PC-9 (cell line): ENCODE measurements at regions not wholly inside any gene's neighbourhood (a gene's known extent, or its start where the extent isn't known, plus 50 kb on each side); places are given as distances from the start of the nearest gene placed in this dataset.

Experiments used
- BruUV-seq: library from RNA; stranded (reverse); fragments of 400-500 nt; replicated peaks from 2 replicates; lab custom pipeline; 2021; lab: Mats Ljungman, UMichigan
- CTCF ChIA-PET: fragments of 300-600 bp; sonication (Branson Sonifier 250); formaldehyde crosslinking; loops from one replicate; lab custom pipeline; 2022; ENCODE audit warnings: antibody characterized with exemption; lab: Charles Lee
- POLR2A ChIA-PET: fragments of 300-600 bp; sonication (Branson Sonifier 250); formaldehyde crosslinking; loops from one replicate; lab custom pipeline; 2022; ENCODE audit warnings: antibody characterized with exemption; ENCODE audit not compliant: unreplicated experiment; lab: Charles Lee
- DNase-seq, 2 experiments: peaks; one replicate each; pipeline versions ENCODE4 v3.0.0 to v3.0.0-alpha.2; 2015 to 2022; ENCODE audit warnings: mixed read lengths in 1 of 2
- H2AFZ ChIP-seq: fragments of 200-600 bp; sonication (generic); 2 replicates; pipeline ENCODE4 v1.8.1; 2017; ENCODE audit warnings: antibody characterized with exemption
- H3F3A ChIP-seq: fragments of 200-600 bp; sonication (generic); 2 replicates; pipeline ENCODE4 v1.8.1; 2017; ENCODE audit warnings: antibody characterized with exemption, mild to moderate bottlenecking, low read depth; ENCODE audit not compliant: insufficient read depth
- H3K27ac ChIP-seq: fragments of 200-600 bp; sonication (generic); 2 replicates; pipeline ENCODE4 v1.6.1; 2016; ENCODE audit warnings: mixed run types
- H3K27me3 ChIP-seq: fragments of 200-600 bp; sonication (generic); 2 replicates; pipeline ENCODE4 v1.6.1; 2016; ENCODE audit warnings: low read depth, mixed run types; ENCODE audit not compliant: insufficient read depth
- H3K36me3 ChIP-seq: fragments of 200-600 bp; sonication (generic); 2 replicates; pipeline ENCODE4 v1.6.1; 2016; ENCODE audit warnings: low read depth, mixed run types
- H3K4me1 ChIP-seq: fragments of 200-600 bp; sonication (generic); replicated peaks from 2 replicates; pipeline ENCODE4 v1.6.1; 2016; ENCODE audit warnings: mixed run types; ENCODE audit not compliant: insufficient read depth
- H3K4me2 ChIP-seq: fragments of 200-600 bp; sonication (generic); 2 replicates; pipeline ENCODE4 v1.6.1; 2017; ENCODE audit warnings: mixed run types
- H3K4me3 ChIP-seq: fragments of 200-600 bp; sonication (generic); 2 replicates; pipeline ENCODE4 v1.6.1; 2016; ENCODE audit warnings: mixed run types
- H3K79me2 ChIP-seq: fragments of 200-600 bp; sonication (generic); 2 replicates; pipeline ENCODE4 v1.6.1; 2017; ENCODE audit warnings: low read depth, mixed run types
- H3K9me2 ChIP-seq: fragments of 200-600 bp; sonication (generic); 2 replicates; pipeline ENCODE4 v1.8.1; 2017; ENCODE audit warnings: mild to moderate bottlenecking; ENCODE audit not compliant: insufficient read depth
- H3K9me3 ChIP-seq: fragments of 200-600 bp; sonication (generic); 2 replicates; pipeline ENCODE4 v1.8.1; 2016; ENCODE audit warnings: low read depth; ENCODE audit not compliant: insufficient read depth
- H4K20me1 ChIP-seq: fragments of 200-600 bp; sonication (generic); 2 replicates; pipeline ENCODE4 v1.8.1; 2017; ENCODE audit not compliant: insufficient read depth
- CTCF ChIP-seq: fragments of 200-600 bp; sonication (generic); conservative IDR thresholded peaks from 2 replicates; pipeline ENCODE4 v1.6.1; 2017; ENCODE audit warnings: mixed run types, antibody characterized with exemption, mild to moderate bottlenecking, moderate library complexity
- EZH2 ChIP-seq: fragments of 200-600 bp; sonication (generic); IDR thresholded peaks from 2 replicates; pipeline ENCODE4 v1.8.0; 2017; ENCODE audit warnings: antibody characterized with exemption, low read depth
- intact Hi-C: fragments of 100-400 bp; cut with micrococcal nuclease; formaldehyde crosslinking; loops from one replicate; pipeline ENCODE4 v1.10.0; 2022; ENCODE audit not compliant: unreplicated experiment

GRCh38 chr16:64109241-64109640 lies 1012.6 kb downstream of the CDH11 start:
- no TSS peak for BruUV-seq
- no peak overlapping the region for H2AFZ ChIP-seq
- TF ChIP-seq EZH2, result no peak
- no peak for TF ChIP-seq CTCF
- ChIA-PET CTCF (no interaction called here), POLR2A (no interaction called here)
- H3K36me3 ChIP-seq, result no peaks in the 10 kb centered on the region
- H4K20me1 ChIP-seq, result no peaks in the 10 kb centered on the region
- no peaks in the 10 kb centered on the region for H3F3A ChIP-seq
- no peak overlapping the region for H3K4me3 ChIP-seq
- DNase-seq, result no peak
- no peaks in the 10 kb centered on the region for H3K9me2 ChIP-seq
- no peak overlapping the region for H3K27ac ChIP-seq
- H3K27me3 ChIP-seq, result no peaks in the 10 kb centered on the region
- H3K4me1 ChIP-seq, result no peaks in the 10 kb centered on the region
- H3K9me3 ChIP-seq, result no peaks in the 10 kb centered on the region
- intact Hi-C loops, result no loop called here
- H3K4me2 ChIP-seq, result no peak overlapping the region
- H3K79me2 ChIP-seq, result no peaks in the 10 kb centered on the region

GRCh38 chr16:64102654-64103053 lies 1019.2 kb downstream of the CDH11 start:
- H2AFZ ChIP-seq, result no peak overlapping the region
- DNase-seq, result no peak
- BruUV-seq, result no TSS peak
- H3K9me2 ChIP-seq, result no peaks in the 10 kb centered on the region
- H3K27ac ChIP-seq, result no peak overlapping the region
- no peaks in the 10 kb centered on the region for H3K27me3 ChIP-seq
- TF ChIP-seq CTCF, result no peak
- no peak for TF ChIP-seq EZH2
- H4K20me1 ChIP-seq, result no peaks in the 10 kb centered on the region
- no peaks in the 10 kb centered on the region for H3K79me2 ChIP-seq
- H3F3A ChIP-seq, result no peaks in the 10 kb centered on the region
- no peak overlapping the region for H3K4me3 ChIP-seq
- ChIA-PET POLR2A (no interaction called here), CTCF (no interaction called here)
- no peaks in the 10 kb centered on the region for H3K36me3 ChIP-seq
- no peaks in the 10 kb centered on the region for H3K4me1 ChIP-seq
- no peak overlapping the region for H3K4me2 ChIP-seq
- H3K9me3 ChIP-seq, result no peaks in the 10 kb centered on the region
- intact Hi-C loops, result no loop called here

GRCh38 chr16:64098451-64098850 lies 1023.4 kb downstream of the CDH11 start:
- intact Hi-C loops, result no loop called here

More at GRCh38 chr16:64098451-64098850, 1023.4 kb downstream of the CDH11 start:
- Histone ChIP-seq H4K20me1 (no peaks in the 10 kb centered on the region), H3K4me3 (no peak overlapping the region), H3K9me2 (peaks cover 4% of the 10 kb centered on the region; the same call in 1 of the 2 replicates), H3K79me2 (no peaks in the 10 kb centered on the region), H3K27me3 (no peaks in the 10 kb centered on the region), H3K4me2 (no peak overlapping the region), H2AFZ (no peak overlapping the region), H3K4me1 (no peaks in the 10 kb centered on the region), H3K36me3 (no peaks in the 10 kb centered on the region), H3K27ac (no peak overlapping the region), H3K9me3 (no peaks in the 10 kb centered on the region), H3F3A (no peaks in the 10 kb centered on the region)
- no TSS peak for BruUV-seq
- DNase-seq, result no peak
- ChIA-PET POLR2A (no interaction called here), CTCF (no interaction called here)
- TF ChIP-seq CTCF, result no peak
- TF ChIP-seq EZH2, result no peak
